ENCODE measurements at regions not wholly inside any gene's neighbourhood (a gene's known extent, or its start where the extent isn't known, plus 50 kb on each side); places are given as distances from the start of the nearest gene placed in this dataset.

- intact Hi-C loops (cut with DNase I, micrococcal nuclease): no loop called here
- no peaks in the 10 kb centered on the region for H3K36me3 Mint-ChIP-seq (ENCODE audit: low read depth)
- H3K4me3 Mint-ChIP-seq: no peak overlapping the region
- ATAC-seq (ENCODE audit: poor library complexity) (no peak), DNase-seq (no peak)
- H3K4me1 Mint-ChIP-seq (ENCODE audit: low read depth): no peaks in the 10 kb centered on the region
- H3K27ac Mint-ChIP-seq: no peak overlapping the region
- no peak overlapping the region for H3K27ac ChIP-seq (ENCODE audit: low read depth in 1 of 2, low read length in 2 of 2)
- H3K27me3 Mint-ChIP-seq: no peaks in the 10 kb centered on the region
- H3K9me3 Mint-ChIP-seq: no peaks in the 10 kb centered on the region
- H3K4me1 ChIP-seq (ENCODE audit: insufficient read depth, low read length): no peaks in the 10 kb centered on the region
- H3K27me3 ChIP-seq (ENCODE audit: control insufficient read depth in 1 of 2, insufficient read depth in 2 of 2, low read length in 2 of 2): no peaks in the 10 kb centered on the region
- no peaks in the 10 kb centered on the region for H3K36me3 ChIP-seq (ENCODE audit: insufficient read depth, low read length)
- ChIA-PET CTCF (no interaction called here), POLR2A (no interaction called here)
- H3K4me3 ChIP-seq (ENCODE audit: low read length): no peak overlapping the region
- H3K9me3 ChIP-seq (ENCODE audit: control insufficient read depth in 1 of 2, insufficient read depth in 1 of 2, low read length in 2 of 2): no peaks in the 10 kb centered on the region
- no peak for TF ChIP-seq CTCF (IDR thresholded peaks at IDR 0.05)
Measured at GRCh38 chr7:31214751-31215150, 125.8 kb downstream of the NEUROD6 start.

GRCh38 chr7:31211281-31211680 lies 129.2 kb downstream of the NEUROD6 start:
- intact Hi-C loops (cut with DNase I, micrococcal nuclease): no loop called here
- no peaks in the 10 kb centered on the region for H3K9me3 ChIP-seq (ENCODE audit: control insufficient read depth in 1 of 2, insufficient read depth in 1 of 2, low read length in 2 of 2)
- no peak for DNase-seq
- no peaks in the 10 kb centered on the region for H3K4me1 ChIP-seq (ENCODE audit: insufficient read depth, low read length)
- H3K4me3 ChIP-seq (ENCODE audit: low read length): no peak overlapping the region
- Mint-ChIP-seq H3K27ac (no peak overlapping the region), H3K4me1 (ENCODE audit: low read depth) (no peaks in the 10 kb centered on the region), H3K36me3 (ENCODE audit: low read depth) (no peaks in the 10 kb centered on the region), H3K4me3 (no peak overlapping the region), H3K27me3 (no peaks in the 10 kb centered on the region), H3K9me3 (no peaks in the 10 kb centered on the region)
- H3K27me3 ChIP-seq (ENCODE audit: control insufficient read depth in 1 of 2, insufficient read depth in 2 of 2, low read length in 2 of 2): no peaks in the 10 kb centered on the region
- ChIA-PET POLR2A (no interaction called here), CTCF (no interaction called here)
- ATAC-seq (ENCODE audit: poor library complexity): no peak
- TF ChIP-seq CTCF (IDR thresholded peaks at IDR 0.05): no peak
- H3K36me3 ChIP-seq (ENCODE audit: insufficient read depth, low read length): no peaks in the 10 kb centered on the region
- no peak overlapping the region for H3K27ac ChIP-seq (ENCODE audit: low read depth in 1 of 2, low read length in 2 of 2)

- no peak overlapping the region for H3K27ac ChIP-seq (ENCODE audit: low read depth in 1 of 2, low read length in 2 of 2)
- ATAC-seq (ENCODE audit: poor library complexity) (no peak), DNase-seq (no peak)
- peaks cover 0 to 3% of the 10 kb centered on the region in 2 experiments for H3K9me3 ChIP-seq (ENCODE audit: control insufficient read depth in 1 of 2, insufficient read depth in 1 of 2, low read length in 2 of 2)
- peaks cover 6% of the 10 kb centered on the region for H3K9me3 Mint-ChIP-seq
- H3K27me3 Mint-ChIP-seq: peaks cover 5% of the 10 kb centered on the region
- ChIA-PET POLR2A (no interaction called here), CTCF (no interaction called here)
- H3K27ac Mint-ChIP-seq: no peak overlapping the region
- intact Hi-C loops (cut with DNase I, micrococcal nuclease): no loop called here
- H3K4me3 ChIP-seq (ENCODE audit: low read length): no peak overlapping the region
- no peaks in the 10 kb centered on the region for H3K4me1 Mint-ChIP-seq (ENCODE audit: low read depth)
- H3K4me3 Mint-ChIP-seq: no peak overlapping the region
- no peaks in the 10 kb centered on the region for H3K4me1 ChIP-seq (ENCODE audit: insufficient read depth, low read length)
- H3K27me3 ChIP-seq (ENCODE audit: control insufficient read depth in 1 of 2, insufficient read depth in 2 of 2, low read length in 2 of 2): peaks cover 0 to 2% of the 10 kb centered on the region in 2 experiments
- TF ChIP-seq CTCF (IDR thresholded peaks at IDR 0.05): no peak
- H3K36me3 ChIP-seq (ENCODE audit: insufficient read depth, low read length): no peaks in the 10 kb centered on the region
- H3K36me3 Mint-ChIP-seq (ENCODE audit: low read depth): no peaks in the 10 kb centered on the region
Measured at GRCh38 chr7:31204071-31204470, 136.5 kb downstream of the NEUROD6 start.

All from CD4-positive, alpha-beta T cell (primary cell).